K562 (cell line): ENCODE measurements at regions not wholly inside any gene's neighbourhood (a gene's known extent, or its start where the extent isn't known, plus 50 kb on each side); places are given as distances from the start of the nearest gene placed in this dataset.

ENCODE experiments used
- ATAC-seq: fragments of 200-7000 bp; cut with Tn5 transposase; 3 replicates; pipeline ENCODE4 v1.9.1; 2020; ENCODE audit warnings: moderate library complexity
- BruUV-seq: library from RNA; stranded (reverse); fragments of 400-500 nt; replicated peaks from 2 replicates; lab custom pipeline; 2021; lab: Mats Ljungman, UMichigan
- CTCF ChIA-PET: fragments of 300-600 bp; formaldehyde crosslinking; extraction: SDS; loops from one replicate; lab custom pipeline; 2021; ENCODE audit warnings: low intra/inter-chr PET ratio; lab: Yijun Ruan, JAX
- POLR2A ChIA-PET: fragments of 300-600, 350-650 bp; sonication (Branson Sonifier 250); formaldehyde crosslinking; extraction: SDS; loops from one replicate; lab custom pipeline; 2021; ENCODE audit warnings: antibody characterized with exemption, inconsistent platforms; lab: Yijun Ruan, JAX
- DNase-seq, 4 experiments: peaks; one replicate each; pipeline versions ENCODE4 v3.0.0 to v3.0.0-alpha.2; 2011 to 2018; ENCODE audit warnings: low spot score in 3 of 4, mixed read lengths in 3 of 4; ENCODE audit errors: extremely low read depth in 1 of 4
- FAIRE-seq: peaks from 2 replicates; lab custom pipeline; 2011; peaks lifted over from hg19 to GRCh38; lab: Jason Lieb, UNC
- H2AFZ ChIP-seq: 2 replicates; pipeline ENCODE4 v1.6.0; 2011; ENCODE audit warnings: low read depth, low read length, control low read depth, inconsistent platforms
- H3K27ac ChIP-seq: fragments of 200-600 bp; 3 replicates; pipeline ENCODE4 v1.8.0; 2011; ENCODE audit warnings: low read depth, mild to moderate bottlenecking, control low read depth, inconsistent platforms, low read length, moderate library complexity, mixed read lengths; ENCODE audit errors: extremely low read depth
- H3K27me3 ChIP-seq, 2 experiments: fragments of 300-600 bp in 1 of 2; 2 replicates in 1 of 2; 3 replicates in 1 of 2; pipeline versions ENCODE4 v1.6.0 to v1.8.0; 2011; ENCODE audit warnings: inconsistent platforms in 2 of 2, low read length in 2 of 2, mild to moderate bottlenecking in 1 of 2, mixed read lengths in 1 of 2, moderate library complexity in 1 of 2; ENCODE audit not compliant: control insufficient read depth in 2 of 2, insufficient read depth in 2 of 2
- H3K36me3 ChIP-seq: fragments of 300-600 bp; 3 replicates; pipeline ENCODE4 v1.8.0; 2011; ENCODE audit warnings: mild to moderate bottlenecking, low read length, inconsistent platforms; ENCODE audit not compliant: control insufficient read depth, insufficient read depth
- H3K4me1 ChIP-seq, 2 experiments: fragments of 200-600 bp in 1 of 2; replicated peaks in 1 of 2; 2 replicates in 1 of 2; 3 replicates in 1 of 2; pipeline versions ENCODE4 v1.5.1 to v1.8.0; 2011; ENCODE audit warnings: inconsistent platforms in 2 of 2, low read length in 2 of 2, mild to moderate bottlenecking in 1 of 2, mixed read lengths in 1 of 2, moderate library complexity in 1 of 2; ENCODE audit not compliant: control insufficient read depth in 2 of 2, insufficient read depth in 2 of 2
- H3K4me2 ChIP-seq: 2 replicates; pipeline ENCODE4 v1.6.1; 2011; ENCODE audit warnings: low read length, control low read depth, inconsistent platforms, mixed read lengths; ENCODE audit not compliant: insufficient read depth
- H3K4me3 ChIP-seq: fragments of 200-600 bp; sonication (generic), shearing (Covaris generic); 2 replicates; pipeline ENCODE4 v1.5.1; 2016; ENCODE audit warnings: control low read depth, inconsistent platforms
- H3K79me2 ChIP-seq: fragments of 200-600 bp; 3 replicates; pipeline ENCODE4 v1.8.0; 2011; ENCODE audit warnings: low read length, inconsistent platforms; ENCODE audit not compliant: control insufficient read depth, insufficient read depth
- H3K9ac ChIP-seq, 2 experiments: 2 replicates each; pipeline versions ENCODE4 v1.6.0 to v1.6.1; 2011; ENCODE audit warnings: low read depth in 2 of 2, low read length in 2 of 2, control low read depth in 1 of 2, inconsistent platforms in 1 of 2, mild to moderate bottlenecking in 1 of 2, mixed read lengths in 1 of 2; ENCODE audit not compliant: insufficient read depth in 1 of 2
- H3K9me1 ChIP-seq: one replicate; pipeline ENCODE4 v1.6.0; 2011; ENCODE audit warnings: inconsistent platforms, mild to moderate bottlenecking, low read length, moderate library complexity; ENCODE audit not compliant: control insufficient read depth, insufficient read depth
- H3K9me3 ChIP-seq: replicated peaks from 2 replicates; pipeline ENCODE4 v1.5.1; 2011; ENCODE audit warnings: low read depth, low read length, inconsistent platforms; ENCODE audit not compliant: control insufficient read depth, insufficient read depth
- H4K20me1 ChIP-seq: replicated peaks from 2 replicates; pipeline ENCODE4 v1.6.1; 2011; ENCODE audit warnings: low read length, inconsistent platforms, mixed read lengths; ENCODE audit not compliant: control insufficient read depth, insufficient read depth
- CBX3 ChIP-seq, 2 experiments: IDR thresholded peaks; 1 replicate in 1 of 2; 2 replicates in 1 of 2; pipeline ENCODE4 v1.6.1; 2012; ENCODE audit warnings: inconsistent platforms in 2 of 2, low read length in 2 of 2, borderline replicate concordance in 1 of 2, control low read depth in 1 of 2
- DNMT1 ChIP-seq: fragments of 450-650 bp; IDR thresholded peaks from 2 replicates; pipeline ENCODE4 v1.6.1; 2016; ENCODE audit warnings: antibody characterized with exemption, mild to moderate bottlenecking
- FUS ChIP-seq: fragments of 200-400 bp; formaldehyde crosslinking; optimal IDR thresholded peaks from 2 replicates; pipeline ENCODE3; 2017; ENCODE audit warnings: low read depth, low read length
- GTF2A2 ChIP-seq: IDR thresholded peaks from 2 replicates; pipeline ENCODE4 v1.6.1; 2016; ENCODE audit warnings: mild to moderate bottlenecking, missing genetic modification characterization, missing compliant biosample characterization
- GTF2F1 ChIP-seq: IDR thresholded peaks from 2 replicates; pipeline ENCODE4 v1.6.1; 2011; ENCODE audit warnings: low read depth, low read length, improper control_type of control experiment
- HNRNPUL1 ChIP-seq: fragments of 200-400 bp; formaldehyde crosslinking; IDR thresholded peaks from 2 replicates; pipeline ENCODE4 v1.6.1; 2017; ENCODE audit warnings: low read length
- NFXL1 ChIP-seq: fragments of 450-650 bp; formaldehyde crosslinking; IDR thresholded peaks from 2 replicates; pipeline ENCODE4 v1.4.0; 2021; ENCODE audit warnings: mild to moderate bottlenecking
- RBM25 ChIP-seq: fragments of 200-400 bp; formaldehyde crosslinking; IDR thresholded peaks from 2 replicates; pipeline ENCODE4 v1.6.1; 2018; ENCODE audit warnings: low read length, low read depth, moderate library complexity; ENCODE audit not compliant: severe bottlenecking
- SETDB1 ChIP-seq: IDR thresholded peaks from one replicate; pipeline ENCODE4 v1.6.1; 2012; ENCODE audit warnings: low read length, control low read depth, inconsistent platforms
- SUPT5H ChIP-seq: fragments of 450-650 bp; IDR thresholded peaks from 2 replicates; pipeline ENCODE4 v1.6.1; 2016
- TOE1 ChIP-seq, 2 experiments: fragments of 450-650 bp in 1 of 2; sonication (generic) in 1 of 2; formaldehyde crosslinking in 1 of 2; IDR thresholded peaks; 2 replicates each; pipeline versions ENCODE4 v1.7.1 to v1.8.0; 2016 to 2022; ENCODE audit warnings: borderline replicate concordance in 2 of 2, mild to moderate bottlenecking in 2 of 2, antibody characterized with exemption in 1 of 2, inconsistent platforms in 1 of 2, low read depth in 1 of 2, missing genetic modification reagents in 1 of 2, moderate library complexity in 1 of 2
- ZBTB1 ChIP-seq: sonication (generic); formaldehyde crosslinking; IDR thresholded peaks from 2 replicates; pipeline ENCODE4 v1.8.1; 2023; ENCODE audit warnings: missing genetic modification reagents, low read depth, mild to moderate bottlenecking, borderline replicate concordance
- ZNF696 ChIP-seq: fragments of 250-450 bp; sonication (Bioruptor Pico); conservative IDR thresholded peaks from 2 replicates; pipeline ENCODE4 v1.4.0; 2020; ENCODE audit warnings: mild to moderate bottlenecking, moderate library complexity
- ZNF764 ChIP-seq: fragments of 250-450 bp; sonication (Bioruptor Pico); IDR thresholded peaks from 2 replicates; pipeline ENCODE4 v1.4.0; 2020; ENCODE audit warnings: low read depth, mild to moderate bottlenecking, moderate library complexity
- ZNF766 ChIP-seq: fragments of 200-800 bp; sonication (Bioruptor generic); conservative IDR thresholded peaks from 2 replicates; pipeline ENCODE4 v1.6.1; 2016; ENCODE audit warnings: missing genetic modification characterization, missing compliant biosample characterization
- WGBS: fragments of 100-300 bp; shearing (Covaris generic); methylation state at CpG from one replicate; pipeline ENCODE4 v1.1.6; 2016; ENCODE audit warnings: low coverage, mixed read lengths; ENCODE audit not compliant: insufficient coverage; ENCODE audit errors: missing lambda C conversion rate; 5-methylcytosine and 5-hydroxymethylcytosine counted together
- in situ Hi-C: fragments of 300-500 bp; cut with MboI; formaldehyde crosslinking; loops from 4 replicates; pipeline ENCODE4 v1.15.0; 2018; ENCODE audit warnings: inconsistent platforms, mixed read lengths
- intact Hi-C: fragments of 100-400 bp; cut with micrococcal nuclease; formaldehyde crosslinking; loops from 2 replicates; pipeline ENCODE4 v1.14.2; 2022
- TF ChIP-seq, protein P1 (sequence below): sonication (generic); IDR thresholded peaks from 2 replicates; pipeline ENCODE4 v1.6.1; 2016
- TF ChIP-seq, protein P2 (sequence below): sonication (generic); formaldehyde crosslinking; IDR thresholded peaks from 2 replicates; pipeline ENCODE4 v1.8.0; 2022; ENCODE audit warnings: missing genetic modification reagents, mild to moderate bottlenecking, borderline replicate concordance
- TF ChIP-seq, protein P3 (sequence below): IDR thresholded peaks from 2 replicates; pipeline ENCODE4 v1.6.1; 2012; ENCODE audit warnings: low read depth, low read length, improper control_type of control experiment, borderline replicate concordance

DNA sequence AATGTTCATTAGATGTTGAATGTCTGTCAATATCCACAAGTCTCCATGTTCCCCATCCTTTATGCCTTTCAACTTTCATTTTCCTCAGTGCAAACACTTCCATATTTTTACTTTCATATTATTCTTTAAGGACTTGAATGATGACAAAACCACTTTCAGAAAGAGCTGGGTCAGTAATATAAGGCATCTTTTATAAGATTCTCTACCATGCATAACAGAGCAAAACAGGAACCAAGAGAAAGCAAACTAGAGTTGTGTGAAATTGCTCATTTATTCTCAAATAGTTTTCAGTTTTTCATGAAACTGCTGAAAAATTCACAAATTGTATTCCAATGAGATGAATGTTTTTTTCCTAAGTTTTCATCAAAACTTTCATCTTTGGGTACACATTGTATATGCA lies 1247.6 kb downstream of the PCDH17 start (continued):
- no peak for TF ChIP-seq ZBTB1 (CRISPR knock-in tag)

- no peak overlapping the region for H3K4me2 ChIP-seq
- ChIA-PET POLR2A (no interaction called here), CTCF (no interaction called here)
- ATAC-seq (no peak), DNase-seq (no peak), FAIRE-seq (no peak)
- BruUV-seq = no TSS peak
- in situ Hi-C loops (no loop called here), intact Hi-C loops (no loop called here)
- H3K9me3 ChIP-seq = no peaks in the 10 kb centered on the region
- H3K27me3 ChIP-seq = no peaks in the 10 kb centered on the region
- H3K27ac ChIP-seq = no peak overlapping the region
- no peaks in the 10 kb centered on the region for H3K79me2 ChIP-seq
- whole genome bisulfite sequencing = 0% methylated on average over 4 of the region's 4 CpGs
- H3K4me1 ChIP-seq = no peaks in the 10 kb centered on the region
- H3K4me3 ChIP-seq = no peak overlapping the region
- no peaks in the 10 kb centered on the region for H3K9me1 ChIP-seq
- H3K9ac ChIP-seq = no peak overlapping the region
- no peaks in the 10 kb centered on the region for H4K20me1 ChIP-seq
- no peak overlapping the region for H2AFZ ChIP-seq
- no peaks in the 10 kb centered on the region for H3K36me3 ChIP-seq
- TF ChIP-seq RBM25 (no peak), GTF2A2 (tag) (no peak), GTF2F1 (no peak), SETDB1 (no peak), TOE1 (IDR thresholded peaks at IDR 0.05; ENCODE audit: borderline replicate concordance) (no peak), TOE1 (CRISPR knock-in tag; IDR thresholded peaks at IDR 0.05; ENCODE audit: borderline replicate concordance, low read depth) (no peak), DNMT1 (no peak), ZNF696 (CRISPR knock-in tag) (no peak), NFXL1 (CRISPR knock-in tag) (no peak), HNRNPUL1 (no peak), ZNF766 (no peak), ZNF764 (no peak), FUS (no peak), CBX3 (IDR thresholded peaks at IDR 0.05; ENCODE audit: borderline replicate concordance in 1 of 2, low read length in 2 of 2) (no peak), SUPT5H (no peak)
- TF ChIP-seq, protein P1, sequence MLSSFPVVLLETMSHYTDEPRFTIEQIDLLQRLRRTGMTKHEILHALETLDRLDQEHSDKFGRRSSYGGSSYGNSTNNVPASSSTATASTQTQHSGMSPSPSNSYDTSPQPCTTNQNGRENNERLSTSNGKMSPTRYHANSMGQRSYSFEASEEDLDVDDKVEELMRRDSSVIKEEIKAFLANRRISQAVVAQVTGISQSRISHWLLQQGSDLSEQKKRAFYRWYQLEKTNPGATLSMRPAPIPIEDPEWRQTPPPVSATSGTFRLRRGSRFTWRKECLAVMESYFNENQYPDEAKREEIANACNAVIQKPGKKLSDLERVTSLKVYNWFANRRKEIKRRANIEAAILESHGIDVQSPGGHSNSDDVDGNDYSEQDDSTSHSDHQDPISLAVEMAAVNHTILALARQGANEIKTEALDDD = no peak
- TF ChIP-seq, protein P2, sequence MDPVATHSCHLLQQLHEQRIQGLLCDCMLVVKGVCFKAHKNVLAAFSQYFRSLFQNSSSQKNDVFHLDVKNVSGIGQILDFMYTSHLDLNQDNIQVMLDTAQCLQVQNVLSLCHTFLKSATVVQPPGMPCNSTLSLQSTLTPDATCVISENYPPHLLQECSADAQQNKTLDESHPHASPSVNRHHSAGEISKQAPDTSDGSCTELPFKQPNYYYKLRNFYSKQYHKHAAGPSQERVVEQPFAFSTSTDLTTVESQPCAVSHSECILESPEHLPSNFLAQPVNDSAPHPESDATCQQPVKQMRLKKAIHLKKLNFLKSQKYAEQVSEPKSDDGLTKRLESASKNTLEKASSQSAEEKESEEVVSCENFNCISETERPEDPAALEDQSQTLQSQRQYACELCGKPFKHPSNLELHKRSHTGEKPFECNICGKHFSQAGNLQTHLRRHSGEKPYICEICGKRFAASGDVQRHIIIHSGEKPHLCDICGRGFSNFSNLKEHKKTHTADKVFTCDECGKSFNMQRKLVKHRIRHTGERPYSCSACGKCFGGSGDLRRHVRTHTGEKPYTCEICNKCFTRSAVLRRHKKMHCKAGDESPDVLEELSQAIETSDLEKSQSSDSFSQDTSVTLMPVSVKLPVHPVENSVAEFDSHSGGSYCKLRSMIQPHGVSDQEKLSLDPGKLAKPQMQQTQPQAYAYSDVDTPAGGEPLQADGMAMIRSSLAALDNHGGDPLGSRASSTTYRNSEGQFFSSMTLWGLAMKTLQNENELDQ (CRISPR knock-in tag) = no peak
- TF ChIP-seq, protein P3, sequence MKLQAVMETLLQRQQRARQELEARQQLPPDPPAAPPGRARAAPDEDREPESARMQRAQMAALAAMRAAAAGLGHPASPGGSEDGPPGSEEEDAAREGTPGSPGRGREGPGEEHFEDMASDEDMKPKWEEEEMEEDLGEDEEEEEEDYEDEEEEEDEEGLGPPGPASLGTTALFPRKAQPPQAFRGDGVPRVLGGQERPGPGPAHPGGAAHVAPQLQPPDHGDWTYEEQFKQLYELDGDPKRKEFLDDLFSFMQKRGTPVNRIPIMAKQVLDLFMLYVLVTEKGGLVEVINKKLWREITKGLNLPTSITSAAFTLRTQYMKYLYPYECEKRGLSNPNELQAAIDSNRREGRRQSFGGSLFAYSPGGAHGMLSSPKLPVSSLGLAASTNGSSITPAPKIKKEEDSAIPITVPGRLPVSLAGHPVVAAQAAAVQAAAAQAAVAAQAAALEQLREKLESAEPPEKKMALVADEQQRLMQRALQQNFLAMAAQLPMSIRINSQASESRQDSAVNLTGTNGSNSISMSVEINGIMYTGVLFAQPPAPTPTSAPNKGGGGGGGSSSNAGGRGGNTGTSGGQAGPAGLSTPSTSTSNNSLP = no peak
Observed at GRCh38 chr13:58882516-58882915, 1251.0 kb downstream of the PCDH17 start.
